ENCODE measurements at regions not wholly inside any gene's neighbourhood (a gene's known extent, or its start where the extent isn't known, plus 50 kb on each side); places are given as distances from the start of the nearest gene placed in this dataset.

- no peak overlapping the region for H3K27ac ChIP-seq (ENCODE audit: low read depth, low read length)
- no peak overlapping the region for H3K9ac ChIP-seq (ENCODE audit: low read length)
Measured at GRCh38 chr12:82609234-82609914, 77.3 kb upstream of the TMTC2 start.

More at GRCh38 chr12:82609234-82609914, 77.3 kb upstream of the TMTC2 start:
- no peaks in the 10 kb centered on the region for H3K9me2 ChIP-seq (ENCODE audit: insufficient read depth)
- intact Hi-C loops (cut with micrococcal nuclease) = no loop called here
- H3K4me2 ChIP-seq (ENCODE audit: low read length) = no peak overlapping the region
- no peaks in the 10 kb centered on the region for H3K9me3 ChIP-seq (ENCODE audit: control insufficient read depth in 1 of 2, insufficient read depth in 1 of 2, low read depth in 1 of 2, low read length in 2 of 2)
- H2AFZ ChIP-seq (ENCODE audit: low read depth, low read length, poor library complexity, severe bottlenecking) = no peak overlapping the region
- POLR2A ChIA-PET = no interaction called here
- DNase-seq (ENCODE audit: low read depth, low spot score) = no peak
- no peaks in the 10 kb centered on the region for H3K27me3 ChIP-seq (ENCODE audit: insufficient read depth, low read length)
- no TSS peak for BruUV-seq (replicated peaks)
- RAD21 ChIA-PET (ENCODE audit: low non-redundant PET in 1 of 2, low total read pairs in 2 of 2, uncharacterized antibody in 2 of 2, unreplicated experiment in 2 of 2) = no interaction called here
- no peak overlapping the region for H3K4me3 ChIP-seq (replicated peaks in 1 of 2; ENCODE audit: low read depth in 1 of 2, low read length in 2 of 2)
- no peaks in the 10 kb centered on the region for H3K79me2 ChIP-seq (ENCODE audit: insufficient read depth, low read length)
- no peaks in the 10 kb centered on the region for H4K20me1 ChIP-seq (ENCODE audit: insufficient read depth)
- no peaks in the 10 kb centered on the region for H3K4me1 ChIP-seq (ENCODE audit: control insufficient read depth in 1 of 2, insufficient read depth in 2 of 2, low read length in 2 of 2)
- H3K36me3 ChIP-seq (ENCODE audit: control insufficient read depth in 1 of 2, insufficient read depth in 2 of 2, low read length in 2 of 2) = no peaks in the 10 kb centered on the region
- no peak for TF ChIP-seq ZNF274 (IDR thresholded peaks at IDR 0.05; ENCODE audit: low read depth, low read length)
- no peak for TF ChIP-seq MAX (IDR thresholded peaks at IDR 0.05)
- TF ChIP-seq RAD21 (IDR thresholded peaks at IDR 0.05; ENCODE audit: low read depth) = no peak
- TF ChIP-seq YY1 (IDR thresholded peaks at IDR 0.05; ENCODE audit: extremely low read depth, insufficient replicate concordance, low read depth, low read length) = no peak
- TF ChIP-seq ELF1 (IDR thresholded peaks at IDR 0.05; ENCODE audit: borderline replicate concordance, low read depth) = no peak
- no peak for TF ChIP-seq CBX3 (IDR thresholded peaks at IDR 0.05; ENCODE audit: low read depth)
- no peak for TF ChIP-seq ATF3 (IDR thresholded peaks at IDR 0.05)
- no peak for TF ChIP-seq SIN3A (IDR thresholded peaks at IDR 0.05; ENCODE audit: low read depth)
- TF ChIP-seq SRF (IDR thresholded peaks at IDR 0.05; ENCODE audit: low read depth) = no peak
- TF ChIP-seq CTCF (IDR thresholded peaks at IDR 0.05 in 2 of 3, conservative IDR thresholded peaks at IDR 0.05 in 1 of 3; ENCODE audit: borderline replicate concordance in 1 of 3, insufficient read depth in 1 of 3, low read depth in 2 of 3, low read length in 2 of 3) = no peak
- no peak for TF ChIP-seq EZH2phosphoT487 (IDR thresholded peaks at IDR 0.05; ENCODE audit: borderline replicate concordance)
- no peak for TF ChIP-seq POLR2AphosphoS5 (IDR thresholded peaks at IDR 0.05; ENCODE audit: low read depth, low read length)
- no peak for TF ChIP-seq SP1 (IDR thresholded peaks at IDR 0.05; ENCODE audit: low read depth)
- TF ChIP-seq, protein P1, sequence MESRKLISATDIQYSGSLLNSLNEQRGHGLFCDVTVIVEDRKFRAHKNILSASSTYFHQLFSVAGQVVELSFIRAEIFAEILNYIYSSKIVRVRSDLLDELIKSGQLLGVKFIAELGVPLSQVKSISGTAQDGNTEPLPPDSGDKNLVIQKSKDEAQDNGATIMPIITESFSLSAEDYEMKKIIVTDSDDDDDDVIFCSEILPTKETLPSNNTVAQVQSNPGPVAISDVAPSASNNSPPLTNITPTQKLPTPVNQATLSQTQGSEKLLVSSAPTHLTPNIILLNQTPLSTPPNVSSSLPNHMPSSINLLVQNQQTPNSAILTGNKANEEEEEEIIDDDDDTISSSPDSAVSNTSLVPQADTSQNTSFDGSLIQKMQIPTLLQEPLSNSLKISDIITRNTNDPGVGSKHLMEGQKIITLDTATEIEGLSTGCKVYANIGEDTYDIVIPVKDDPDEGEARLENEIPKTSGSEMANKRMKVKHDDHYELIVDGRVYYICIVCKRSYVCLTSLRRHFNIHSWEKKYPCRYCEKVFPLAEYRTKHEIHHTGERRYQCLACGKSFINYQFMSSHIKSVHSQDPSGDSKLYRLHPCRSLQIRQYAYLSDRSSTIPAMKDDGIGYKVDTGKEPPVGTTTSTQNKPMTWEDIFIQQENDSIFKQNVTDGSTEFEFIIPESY (IDR thresholded peaks at IDR 0.05; ENCODE audit: extremely low read depth, insufficient replicate concordance, low read length) = no peak
- no peak for TF ChIP-seq ZFX (IDR thresholded peaks at IDR 0.05)
- TF ChIP-seq CEBPB (IDR thresholded peaks at IDR 0.05; ENCODE audit: low read depth) = no peak
- no peak for TF ChIP-seq EGR1 (IDR thresholded peaks at IDR 0.05; ENCODE audit: low read depth)
- no peak for TF ChIP-seq TCF7L2 (IDR thresholded peaks at IDR 0.05; ENCODE audit: borderline replicate concordance, extremely low read depth, insufficient read depth, insufficient read length)
- no peak for ATAC-seq
- CTCF ChIA-PET = no interaction called here
